ENCODE measurements at regions not wholly inside any gene's neighbourhood (a gene's known extent, or its start where the extent isn't known, plus 50 kb on each side); places are given as distances from the start of the nearest gene placed in this dataset.

- POLR2A ChIA-PET, result no interaction called here
- H3K4me1 Mint-ChIP-seq, result no peaks in the 10 kb centered on the region
- peaks cover 0 to 4% (median 0%) of the 10 kb centered on the region in 5 donors for H3K27me3 Mint-ChIP-seq
- no peak overlapping the region for H3K4me3 Mint-ChIP-seq
- DNase-seq (no peak), ATAC-seq (no peak)
- H3K36me3 Mint-ChIP-seq, result no peaks in the 10 kb centered on the region
- no peak overlapping the region for H3K27ac Mint-ChIP-seq
- no peaks in the 10 kb centered on the region for H3K9me3 Mint-ChIP-seq
Measured at GRCh38 chr1:244183037-244183436, 132.0 kb downstream of the ZBTB18 start.

- Mint-ChIP-seq H3K4me1 (no peaks in the 10 kb centered on the region), H3K9me3 (peaks cover 0 to 14% (median 2%) of the 10 kb centered on the region in 9 donors), H3K36me3 (peaks cover 0 to 5% (median 0%) of the 10 kb centered on the region in 3 donors), H3K4me3 (no peak overlapping the region), H3K27ac (no peak overlapping the region), H3K27me3 (no peaks in the 10 kb centered on the region)
- POLR2A ChIA-PET, result no interaction called here
- no peak for DNase-seq
- no peak for ATAC-seq
Measured at GRCh38 chr1:244186372-244186771, 135.3 kb downstream of the ZBTB18 start.

- no peak overlapping the region for H3K27ac Mint-ChIP-seq
- H3K4me1 Mint-ChIP-seq, result no peaks in the 10 kb centered on the region
- H3K36me3 Mint-ChIP-seq, result peaks cover 0 to 5% (median 0%) of the 10 kb centered on the region in 3 donors
- H3K9me3 Mint-ChIP-seq, result peaks cover 0 to 14% (median 2%) of the 10 kb centered on the region in 9 donors
- H3K27me3 Mint-ChIP-seq, result no peaks in the 10 kb centered on the region
- POLR2A ChIA-PET, result no interaction called here
- ATAC-seq, result no peak
- no peak for DNase-seq
- no peak overlapping the region for H3K4me3 Mint-ChIP-seq
Measured at GRCh38 chr1:244187310-244187709, 136.2 kb downstream of the ZBTB18 start.

GRCh38 chr1:244191581-244191980 lies 140.5 kb downstream of the ZBTB18 start:
- Mint-ChIP-seq H3K27ac (peak overlapping the region in 1 of 10 donors; percentile 25), H3K36me3 (peaks cover 0 to 5% (median 0%) of the 10 kb centered on the region in 3 donors), H3K4me3 (no peak overlapping the region), H3K4me1 (no peaks in the 10 kb centered on the region), H3K27me3 (peaks cover 0 to 2% (median 0%) of the 10 kb centered on the region in 5 donors), H3K9me3 (peaks cover 0 to 14% (median 2%) of the 10 kb centered on the region in 9 donors)
- no peak for DNase-seq
- POLR2A ChIA-PET, result no interaction called here
- ATAC-seq, result no peak

GRCh38 chr1:244192325-244192724 lies 141.2 kb downstream of the ZBTB18 start:
- Mint-ChIP-seq H3K4me1 (no peaks in the 10 kb centered on the region), H3K9me3 (peaks cover 0 to 14% (median 2%) of the 10 kb centered on the region in 9 donors), H3K36me3 (peaks cover 0 to 5% (median 0%) of the 10 kb centered on the region in 3 donors), H3K27me3 (peaks cover 0 to 2% (median 0%) of the 10 kb centered on the region in 5 donors), H3K4me3 (no peak overlapping the region), H3K27ac (no peak overlapping the region)
- ATAC-seq (no peak), DNase-seq (no peak)
- POLR2A ChIA-PET, result no interaction called here

- H3K27me3 Mint-ChIP-seq, result peaks cover 0 to 2% (median 0%) of the 10 kb centered on the region in 5 donors
- POLR2A ChIA-PET, result no interaction called here
- no peaks in the 10 kb centered on the region for H3K4me1 Mint-ChIP-seq
- no peak overlapping the region for H3K4me3 Mint-ChIP-seq
- peak overlapping the region in 1 of 10 donors; percentile 69 for H3K27ac Mint-ChIP-seq
- DNase-seq, result no peak
- peaks cover 0 to 2% (median 0%) of the 10 kb centered on the region in 9 donors for H3K9me3 Mint-ChIP-seq
- ATAC-seq, result no peak
- H3K36me3 Mint-ChIP-seq, result no peaks in the 10 kb centered on the region
Measured at GRCh38 chr1:244196571-244197285, 145.6 kb downstream of the ZBTB18 start.

GRCh38 chr1:244197851-244198375 lies 146.8 kb downstream of the ZBTB18 start:
- H3K36me3 Mint-ChIP-seq, result no peaks in the 10 kb centered on the region
- ATAC-seq (no peak), DNase-seq (no peak)
- no peak overlapping the region for H3K4me3 Mint-ChIP-seq
- H3K4me1 Mint-ChIP-seq, result no peaks in the 10 kb centered on the region
- H3K9me3 Mint-ChIP-seq, result peaks cover 0 to 2% (median 0%) of the 10 kb centered on the region in 9 donors
- H3K27me3 Mint-ChIP-seq, result peaks cover 0 to 2% (median 0%) of the 10 kb centered on the region in 5 donors
- H3K27ac Mint-ChIP-seq, result no peak overlapping the region
- POLR2A ChIA-PET, result no interaction called here

- H3K4me3 Mint-ChIP-seq, result no peak overlapping the region
- H3K9me3 Mint-ChIP-seq, result peaks cover 0 to 2% (median 0%) of the 10 kb centered on the region in 9 donors
- no peaks in the 10 kb centered on the region for H3K36me3 Mint-ChIP-seq
- POLR2A ChIA-PET, result no interaction called here
- DNase-seq (no peak), ATAC-seq (no peak)
- H3K27ac Mint-ChIP-seq, result peak overlapping the region in 1 of 10 donors; percentile 60
- H3K4me1 Mint-ChIP-seq, result no peaks in the 10 kb centered on the region
- peaks cover 0 to 6% (median 0%) of the 10 kb centered on the region in 5 donors for H3K27me3 Mint-ChIP-seq
Measured at GRCh38 chr1:244199902-244200301, 148.8 kb downstream of the ZBTB18 start.

GRCh38 chr1:244200596-244200995 lies 149.5 kb downstream of the ZBTB18 start:
- Mint-ChIP-seq H3K4me1 (no peaks in the 10 kb centered on the region), H3K9me3 (no peaks in the 10 kb centered on the region), H3K27ac (peak overlapping the region in 1 of 10 donors; percentile 1), H3K36me3 (no peaks in the 10 kb centered on the region), H3K27me3 (peaks cover 0 to 6% (median 0%) of the 10 kb centered on the region in 5 donors), H3K4me3 (no peak overlapping the region)
- DNase-seq (no peak), ATAC-seq (no peak)
- POLR2A ChIA-PET, result no interaction called here

- DNase-seq (no peak), ATAC-seq (no peak)
- Mint-ChIP-seq H3K27me3 (peaks cover 0 to 6% (median 0%) of the 10 kb centered on the region in 5 donors), H3K4me1 (no peaks in the 10 kb centered on the region), H3K9me3 (no peaks in the 10 kb centered on the region), H3K4me3 (no peak overlapping the region), H3K36me3 (no peaks in the 10 kb centered on the region), H3K27ac (no peak overlapping the region)
- POLR2A ChIA-PET, result no interaction called here
Measured at GRCh38 chr1:244201750-244202149, 150.7 kb downstream of the ZBTB18 start.

GRCh38 chr1:244204004-244204403 lies 152.9 kb downstream of the ZBTB18 start:
- Mint-ChIP-seq H3K36me3 (peaks cover 0 to under 1% (median 0%) of the 10 kb centered on the region in 3 donors), H3K4me1 (peaks cover 0 to 1% (median 0%) of the 10 kb centered on the region in 4 donors), H3K27ac (no peak overlapping the region), H3K27me3 (peaks cover 0 to 6% (median 0%) of the 10 kb centered on the region in 5 donors), H3K9me3 (no peaks in the 10 kb centered on the region), H3K4me3 (no peak overlapping the region)
- ATAC-seq (no peak), DNase-seq (no peak)
- POLR2A ChIA-PET, result no interaction called here

- peaks cover 0 to 4% (median 1%) of the 10 kb centered on the region in 4 donors for H3K4me1 Mint-ChIP-seq
- POLR2A ChIA-PET, result no interaction called here
Measured at GRCh38 chr1:244205171-244205570, 154.1 kb downstream of the ZBTB18 start.

GRCh38 chr1:244205906-244206305 lies 154.8 kb downstream of the ZBTB18 start:
- H3K4me1 Mint-ChIP-seq, result peaks cover 0 to 4% (median 1%) of the 10 kb centered on the region in 4 donors
- peaks cover 0 to 6% (median 0%) of the 10 kb centered on the region in 5 donors for H3K27me3 Mint-ChIP-seq
- peaks cover 0 to 2% (median 0%) of the 10 kb centered on the region in 3 donors for H3K36me3 Mint-ChIP-seq
- DNase-seq (no peak), ATAC-seq (no peak)
- H3K4me3 Mint-ChIP-seq, result no peak overlapping the region
- H3K9me3 Mint-ChIP-seq, result no peaks in the 10 kb centered on the region
- POLR2A ChIA-PET, result no interaction called here
- no peak overlapping the region for H3K27ac Mint-ChIP-seq

More at GRCh38 chr1:244205171-244205570, 154.1 kb downstream of the ZBTB18 start:
- H3K4me3 Mint-ChIP-seq, result no peak overlapping the region
- DNase-seq, result no peak
- H3K9me3 Mint-ChIP-seq, result no peaks in the 10 kb centered on the region
- H3K27ac Mint-ChIP-seq, result no peak overlapping the region
- H3K27me3 Mint-ChIP-seq, result peaks cover 0 to 6% (median 0%) of the 10 kb centered on the region in 5 donors
- H3K36me3 Mint-ChIP-seq, result peaks cover 0 to 2% (median 0%) of the 10 kb centered on the region in 3 donors
- ATAC-seq, result no peak
